ENCODE measurements at regions not wholly inside any gene's neighbourhood (a gene's known extent, or its start where the extent isn't known, plus 50 kb on each side); places are given as distances from the start of the nearest gene placed in this dataset. TPM values are rescaled to one million over a fixed set of nuclear protein-coding genes. Genes with fewer than 3 reads are reported as not detected.

DNA sequence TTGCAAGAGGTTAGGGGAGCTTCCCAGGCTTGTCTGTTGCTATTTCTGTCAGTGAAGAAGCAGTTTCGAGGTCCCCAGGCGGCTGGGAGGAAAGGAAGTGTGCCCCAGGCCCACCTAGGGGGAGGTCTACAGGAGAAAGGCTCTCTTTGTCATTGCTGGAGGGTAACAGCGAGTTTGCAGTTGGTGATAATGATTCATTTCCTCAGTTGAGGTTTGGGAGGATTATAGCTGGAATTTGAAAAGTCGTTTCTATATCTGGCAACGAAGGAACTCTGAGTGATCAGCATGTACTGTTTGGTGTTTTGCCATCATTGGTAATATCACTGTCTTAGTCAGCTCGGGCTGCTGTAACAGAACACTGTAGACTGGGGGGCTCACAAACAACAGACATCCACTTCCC is 65.5 kb upstream of the UBE3A start:
- no peak for DNase-seq

DNA sequence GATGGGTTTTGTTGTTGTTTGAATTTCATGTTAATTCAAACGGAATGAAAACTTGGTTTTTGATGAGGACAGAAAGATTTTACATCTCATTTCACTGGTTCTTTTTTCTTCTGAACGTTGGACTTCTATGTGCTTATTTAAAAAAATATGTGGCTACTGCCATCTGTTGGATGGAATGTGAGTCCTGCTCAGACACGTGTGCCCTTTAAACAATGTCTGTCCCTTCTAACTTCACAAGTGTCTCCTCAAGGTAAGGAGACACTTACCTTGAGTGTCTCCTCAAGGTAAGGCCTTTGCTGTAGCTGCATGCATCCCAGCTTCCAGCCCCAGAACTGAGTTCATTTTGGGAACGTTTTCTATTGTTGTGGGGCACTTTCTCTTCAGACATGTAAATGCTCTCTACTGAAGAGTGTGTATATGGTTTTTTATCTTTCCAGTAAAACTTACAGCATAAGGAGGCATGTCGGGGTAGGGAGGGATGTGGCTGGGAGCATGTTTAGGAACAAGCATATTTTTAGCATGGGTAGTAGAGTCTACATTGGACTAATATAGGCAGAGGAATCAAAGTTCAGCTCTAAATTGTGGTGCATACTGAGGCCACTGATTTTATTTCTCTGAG is 63.1 kb upstream of the UBE3A start:
- peak; percentile 13 for DNase-seq

- no peak for DNase-seq
These were observed 60.0 kb upstream of the UBE3A start for GRCh38 chr15:25498835-25499234.

DNA sequence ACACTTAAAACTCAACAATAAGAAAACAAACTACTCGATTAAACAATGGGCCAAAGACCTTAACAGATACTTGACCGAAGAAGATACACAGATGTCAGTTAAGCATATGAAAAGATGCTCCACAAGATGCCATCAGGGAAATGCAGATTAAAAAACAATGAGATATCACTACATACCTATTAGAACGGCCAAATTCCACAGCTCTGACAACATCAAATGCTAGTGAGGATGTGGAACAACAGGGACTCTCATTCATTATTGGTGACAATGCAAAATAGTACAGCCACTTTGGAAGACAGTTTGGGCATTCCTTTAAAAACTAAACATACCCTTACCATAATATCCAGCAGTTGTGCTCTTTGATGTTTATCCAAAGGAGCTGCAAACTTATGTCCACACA is 59.1 kb upstream of the UBE3A start:
- no peak for DNase-seq

- DNase-seq: no peak
These were observed 55.2 kb upstream of the UBE3A start for GRCh38 chr15:25493823-25494526.

- no peak for DNase-seq
These were observed 53.5 kb upstream of the UBE3A start for GRCh38 chr15:25492315-25492714.

Small RNA genes lying in the stretch of these regions (small RNA-seq; reads per million reads assigned to genes)
- not detected for gene AC023449.1 (ENCODE audit: low replicate concordance)

Measured in skin of body (tissue), 2 donors.